K562 (cell line): ENCODE measurements at regions not wholly inside any gene's neighbourhood (a gene's known extent, or its start where the extent isn't known, plus 50 kb on each side); places are given as distances from the start of the nearest gene placed in this dataset.

ENCODE experiments used
- ATAC-seq: fragments of 200-7000 bp; cut with Tn5 transposase; 3 replicates; pipeline ENCODE4 v1.9.1; 2020; ENCODE audit warnings: moderate library complexity
- BruUV-seq: library from RNA; stranded (reverse); fragments of 400-500 nt; replicated peaks from 2 replicates; lab custom pipeline; 2021; lab: Mats Ljungman, UMichigan
- CTCF ChIA-PET: fragments of 300-600 bp; formaldehyde crosslinking; extraction: SDS; loops from one replicate; lab custom pipeline; 2021; ENCODE audit warnings: low intra/inter-chr PET ratio; lab: Yijun Ruan, JAX
- POLR2A ChIA-PET: fragments of 300-600, 350-650 bp; sonication (Branson Sonifier 250); formaldehyde crosslinking; extraction: SDS; loops from one replicate; lab custom pipeline; 2021; ENCODE audit warnings: antibody characterized with exemption, inconsistent platforms; lab: Yijun Ruan, JAX
- DNase-seq, 4 experiments: peaks; one replicate each; pipeline versions ENCODE4 v3.0.0 to v3.0.0-alpha.2; 2011 to 2018; ENCODE audit warnings: low spot score in 3 of 4, mixed read lengths in 3 of 4; ENCODE audit errors: extremely low read depth in 1 of 4
- FAIRE-seq: peaks from 2 replicates; lab custom pipeline; 2011; peaks lifted over from hg19 to GRCh38; lab: Jason Lieb, UNC
- H2AFZ ChIP-seq: 2 replicates; pipeline ENCODE4 v1.6.0; 2011; ENCODE audit warnings: low read depth, low read length, control low read depth, inconsistent platforms
- H3K27ac ChIP-seq: fragments of 200-600 bp; 3 replicates; pipeline ENCODE4 v1.8.0; 2011; ENCODE audit warnings: low read depth, mild to moderate bottlenecking, control low read depth, inconsistent platforms, low read length, moderate library complexity, mixed read lengths; ENCODE audit errors: extremely low read depth
- H3K27me3 ChIP-seq, 2 experiments: fragments of 300-600 bp in 1 of 2; 2 replicates in 1 of 2; 3 replicates in 1 of 2; pipeline versions ENCODE4 v1.6.0 to v1.8.0; 2011; ENCODE audit warnings: inconsistent platforms in 2 of 2, low read length in 2 of 2, mild to moderate bottlenecking in 1 of 2, mixed read lengths in 1 of 2, moderate library complexity in 1 of 2; ENCODE audit not compliant: control insufficient read depth in 2 of 2, insufficient read depth in 2 of 2
- H3K36me3 ChIP-seq: fragments of 300-600 bp; 3 replicates; pipeline ENCODE4 v1.8.0; 2011; ENCODE audit warnings: mild to moderate bottlenecking, low read length, inconsistent platforms; ENCODE audit not compliant: control insufficient read depth, insufficient read depth
- H3K4me1 ChIP-seq, 2 experiments: fragments of 200-600 bp in 1 of 2; replicated peaks in 1 of 2; 2 replicates in 1 of 2; 3 replicates in 1 of 2; pipeline versions ENCODE4 v1.5.1 to v1.8.0; 2011; ENCODE audit warnings: inconsistent platforms in 2 of 2, low read length in 2 of 2, mild to moderate bottlenecking in 1 of 2, mixed read lengths in 1 of 2, moderate library complexity in 1 of 2; ENCODE audit not compliant: control insufficient read depth in 2 of 2, insufficient read depth in 2 of 2
- H3K4me2 ChIP-seq: 2 replicates; pipeline ENCODE4 v1.6.1; 2011; ENCODE audit warnings: low read length, control low read depth, inconsistent platforms, mixed read lengths; ENCODE audit not compliant: insufficient read depth
- H3K4me3 ChIP-seq: fragments of 200-600 bp; sonication (generic), shearing (Covaris generic); 2 replicates; pipeline ENCODE4 v1.5.1; 2016; ENCODE audit warnings: control low read depth, inconsistent platforms
- H3K79me2 ChIP-seq: fragments of 200-600 bp; 3 replicates; pipeline ENCODE4 v1.8.0; 2011; ENCODE audit warnings: low read length, inconsistent platforms; ENCODE audit not compliant: control insufficient read depth, insufficient read depth
- H3K9ac ChIP-seq, 2 experiments: 2 replicates each; pipeline versions ENCODE4 v1.6.0 to v1.6.1; 2011; ENCODE audit warnings: low read depth in 2 of 2, low read length in 2 of 2, control low read depth in 1 of 2, inconsistent platforms in 1 of 2, mild to moderate bottlenecking in 1 of 2, mixed read lengths in 1 of 2; ENCODE audit not compliant: insufficient read depth in 1 of 2
- H3K9me1 ChIP-seq: one replicate; pipeline ENCODE4 v1.6.0; 2011; ENCODE audit warnings: inconsistent platforms, mild to moderate bottlenecking, low read length, moderate library complexity; ENCODE audit not compliant: control insufficient read depth, insufficient read depth
- H3K9me3 ChIP-seq: replicated peaks from 2 replicates; pipeline ENCODE4 v1.5.1; 2011; ENCODE audit warnings: low read depth, low read length, inconsistent platforms; ENCODE audit not compliant: control insufficient read depth, insufficient read depth
- H4K20me1 ChIP-seq: replicated peaks from 2 replicates; pipeline ENCODE4 v1.6.1; 2011; ENCODE audit warnings: low read length, inconsistent platforms, mixed read lengths; ENCODE audit not compliant: control insufficient read depth, insufficient read depth
- CBX3 ChIP-seq, 2 experiments: IDR thresholded peaks; 1 replicate in 1 of 2; 2 replicates in 1 of 2; pipeline ENCODE4 v1.6.1; 2012; ENCODE audit warnings: inconsistent platforms in 2 of 2, low read length in 2 of 2, borderline replicate concordance in 1 of 2, control low read depth in 1 of 2
- CEBPB ChIP-seq: fragments of 450-650 bp; IDR thresholded peaks from 2 replicates; pipeline ENCODE4 v1.6.1; 2016; ENCODE audit warnings: missing genetic modification characterization, missing compliant biosample characterization
- E2F3 ChIP-seq: fragments of 250-450 bp; sonication (Bioruptor Pico); IDR thresholded peaks from 2 replicates; pipeline ENCODE4 v1.4.0; 2020; ENCODE audit warnings: mild to moderate bottlenecking
- KLF1 ChIP-seq: fragments of 450-650 bp; IDR thresholded peaks from 2 replicates; pipeline ENCODE4 v1.6.1; 2016; ENCODE audit warnings: missing genetic modification characterization, missing compliant biosample characterization
- L3MBTL2 ChIP-seq: fragments of 450-650 bp; IDR thresholded peaks from 2 replicates; pipeline ENCODE4 v1.6.1; 2016; ENCODE audit warnings: mild to moderate bottlenecking, moderate library complexity
- MBD2 ChIP-seq: sonication (generic); IDR thresholded peaks from 2 replicates; pipeline ENCODE4 v1.6.1; 2016; ENCODE audit warnings: low read depth, borderline replicate concordance
- MEF2A ChIP-seq: IDR thresholded peaks from 2 replicates; pipeline ENCODE4 v1.6.1; 2011; ENCODE audit warnings: low read depth, mild to moderate bottlenecking, low read length, moderate library complexity; ENCODE audit not compliant: control insufficient read depth
- NCOR1 ChIP-seq: fragments of 450-650 bp; IDR thresholded peaks from 2 replicates; pipeline ENCODE4 v1.6.1; 2016; ENCODE audit warnings: mild to moderate bottlenecking, moderate library complexity
- PHB ChIP-seq: fragments of 250-450 bp; sonication (Bioruptor Pico); IDR thresholded peaks from 2 replicates; pipeline ENCODE4 v1.5.0; 2021
- RAD51 ChIP-seq: fragments of 450-650 bp; IDR thresholded peaks from 2 replicates; pipeline ENCODE4 v1.7.1; 2016; ENCODE audit warnings: low read depth, mild to moderate bottlenecking, borderline replicate concordance
- ZNF408 ChIP-seq: fragments of 250-450 bp; sonication (Bioruptor Pico); IDR thresholded peaks from 2 replicates; pipeline ENCODE4 v1.4.0; 2020; ENCODE audit warnings: low read depth, mild to moderate bottlenecking, moderate library complexity
- ZNF41 ChIP-seq: fragments of 250-450 bp; sonication (Bioruptor Pico); conservative IDR thresholded peaks from 2 replicates; pipeline ENCODE4 v1.4.0; 2020; ENCODE audit warnings: mild to moderate bottlenecking
- WGBS: fragments of 100-300 bp; shearing (Covaris generic); methylation state at CpG from one replicate; pipeline ENCODE4 v1.1.6; 2016; ENCODE audit warnings: low coverage, mixed read lengths; ENCODE audit not compliant: insufficient coverage; ENCODE audit errors: missing lambda C conversion rate; 5-methylcytosine and 5-hydroxymethylcytosine counted together
- in situ Hi-C: fragments of 300-500 bp; cut with MboI; formaldehyde crosslinking; loops from 4 replicates; pipeline ENCODE4 v1.15.0; 2018; ENCODE audit warnings: inconsistent platforms, mixed read lengths
- intact Hi-C: fragments of 100-400 bp; cut with micrococcal nuclease; formaldehyde crosslinking; loops from 2 replicates; pipeline ENCODE4 v1.14.2; 2022
- TF ChIP-seq, protein P1 (sequence below): fragments of 450-650 bp; IDR thresholded peaks from 2 replicates; pipeline ENCODE4 v1.6.1; 2016
- TF ChIP-seq, protein P2 (sequence below): fragments of 250-450 bp; sonication (Bioruptor Pico); IDR thresholded peaks from 2 replicates; pipeline ENCODE4 v1.5.0; 2020; ENCODE audit warnings: mild to moderate bottlenecking, borderline replicate concordance

DNA sequence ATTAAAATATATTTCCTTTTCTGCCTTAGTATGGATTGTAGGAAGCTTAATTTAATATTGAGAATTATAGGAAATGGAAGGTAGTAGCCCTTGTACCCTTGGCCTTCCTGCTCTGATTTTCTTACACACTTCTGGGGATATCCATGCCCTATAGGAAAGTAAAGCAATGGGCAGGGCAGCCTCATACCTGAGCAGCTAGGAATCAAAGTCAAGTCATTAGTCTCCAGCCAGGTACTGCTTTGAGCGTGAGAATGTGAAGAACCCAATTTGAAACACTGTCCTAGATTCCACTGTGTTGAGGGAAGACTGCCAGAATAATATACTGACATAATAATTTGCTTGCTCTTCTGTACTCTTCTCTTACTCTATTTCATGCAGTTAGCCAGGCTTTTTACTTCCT lies 51.0 kb upstream of the L3MBTL3 start (continued):
- TF ChIP-seq CEBPB (tag) (no peak), PHB (CRISPR knock-in tag) (no peak), E2F3 (CRISPR knock-in tag) (no peak), MEF2A (no peak), ZNF41 (CRISPR knock-in tag) (no peak)

DNA sequence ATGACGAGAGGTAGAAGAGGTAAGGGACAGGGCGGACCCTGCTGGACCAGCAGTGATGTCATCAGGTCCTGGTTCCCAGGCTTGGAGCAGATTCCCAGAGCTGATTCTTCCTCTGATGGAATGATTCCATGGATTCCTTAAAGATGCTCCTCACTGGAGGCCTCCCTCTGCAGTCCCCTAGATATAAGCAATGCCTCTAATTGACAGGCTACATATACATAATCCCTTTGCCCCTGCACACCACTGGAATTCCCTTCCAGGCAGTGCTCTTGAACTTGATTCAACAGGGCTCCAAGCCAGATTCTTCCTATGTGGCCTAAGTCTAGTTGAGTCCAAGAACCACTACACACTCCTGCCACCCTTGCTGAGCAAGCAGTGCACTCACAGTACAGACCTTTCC lies 52.3 kb upstream of the L3MBTL3 start:
- no peak for DNase-seq
- Histone ChIP-seq H3K4me3 (no peak overlapping the region), H2AFZ (no peak overlapping the region), H3K27ac (no peak overlapping the region), H3K36me3 (no peaks in the 10 kb centered on the region), H3K4me2 (no peak overlapping the region), H3K79me2 (no peaks in the 10 kb centered on the region), H3K9me1 (no peaks in the 10 kb centered on the region), H3K9ac (no peak overlapping the region), H3K27me3 (no peaks in the 10 kb centered on the region), H3K4me1 (no peaks in the 10 kb centered on the region), H3K9me3 (no peaks in the 10 kb centered on the region), H4K20me1 (no peaks in the 10 kb centered on the region)
- intact Hi-C loops (no loop called here), in situ Hi-C loops (no loop called here)
- FAIRE-seq, result no peak
- ChIA-PET CTCF (no interaction called here), POLR2A (interaction anchor here (1.7 kb wide), 1 partner anchor 9 kb away, joined by 4 read pairs; no protein-coding TSS in a partner anchor)
- WGBS, result 0% methylated on average over 1 of the region's 2 CpGs
- ATAC-seq, result no peak
- TF ChIP-seq RAD51, result no peak
- TF ChIP-seq CBX3 (IDR thresholded peaks at IDR 0.05; ENCODE audit: borderline replicate concordance in 1 of 2, low read length in 2 of 2), result no peak
- no peak for TF ChIP-seq KLF1 (tag)
- TF ChIP-seq, protein P1, sequence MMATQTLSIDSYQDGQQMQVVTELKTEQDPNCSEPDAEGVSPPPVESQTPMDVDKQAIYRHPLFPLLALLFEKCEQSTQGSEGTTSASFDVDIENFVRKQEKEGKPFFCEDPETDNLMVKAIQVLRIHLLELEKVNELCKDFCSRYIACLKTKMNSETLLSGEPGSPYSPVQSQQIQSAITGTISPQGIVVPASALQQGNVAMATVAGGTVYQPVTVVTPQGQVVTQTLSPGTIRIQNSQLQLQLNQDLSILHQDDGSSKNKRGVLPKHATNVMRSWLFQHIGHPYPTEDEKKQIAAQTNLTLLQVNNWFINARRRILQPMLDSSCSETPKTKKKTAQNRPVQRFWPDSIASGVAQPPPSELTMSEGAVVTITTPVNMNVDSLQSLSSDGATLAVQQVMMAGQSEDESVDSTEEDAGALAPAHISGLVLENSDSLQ, result no peak
- no peak for TF ChIP-seq MBD2
- TF ChIP-seq NCOR1, result no peak
- no peak for TF ChIP-seq ZNF408 (CRISPR knock-in tag)
- no peak for TF ChIP-seq L3MBTL2
- TF ChIP-seq, protein P2, sequence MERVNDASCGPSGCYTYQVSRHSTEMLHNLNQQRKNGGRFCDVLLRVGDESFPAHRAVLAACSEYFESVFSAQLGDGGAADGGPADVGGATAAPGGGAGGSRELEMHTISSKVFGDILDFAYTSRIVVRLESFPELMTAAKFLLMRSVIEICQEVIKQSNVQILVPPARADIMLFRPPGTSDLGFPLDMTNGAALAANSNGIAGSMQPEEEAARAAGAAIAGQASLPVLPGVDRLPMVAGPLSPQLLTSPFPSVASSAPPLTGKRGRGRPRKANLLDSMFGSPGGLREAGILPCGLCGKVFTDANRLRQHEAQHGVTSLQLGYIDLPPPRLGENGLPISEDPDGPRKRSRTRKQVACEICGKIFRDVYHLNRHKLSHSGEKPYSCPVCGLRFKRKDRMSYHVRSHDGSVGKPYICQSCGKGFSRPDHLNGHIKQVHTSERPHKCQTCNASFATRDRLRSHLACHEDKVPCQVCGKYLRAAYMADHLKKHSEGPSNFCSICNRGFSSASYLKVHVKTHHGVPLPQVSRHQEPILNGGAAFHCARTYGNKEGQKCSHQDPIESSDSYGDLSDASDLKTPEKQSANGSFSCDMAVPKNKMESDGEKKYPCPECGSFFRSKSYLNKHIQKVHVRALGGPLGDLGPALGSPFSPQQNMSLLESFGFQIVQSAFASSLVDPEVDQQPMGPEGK (CRISPR knock-in tag), result no peak
- BruUV-seq, result no TSS peak
